ENCODE measurements at regions not wholly inside any gene's neighbourhood (a gene's known extent, or its start where the extent isn't known, plus 50 kb on each side); places are given as distances from the start of the nearest gene placed in this dataset.

- H3K9me3 ChIP-seq (ENCODE audit: low read depth, low read length) = no peaks in the 10 kb centered on the region
- no peak overlapping the region for H3K4me3 ChIP-seq
- no peak overlapping the region for H3K27ac ChIP-seq
- H3K36me3 ChIP-seq (ENCODE audit: insufficient read depth, low read length) = no peaks in the 10 kb centered on the region
- DNase-seq (ENCODE audit: low read depth, low spot score) = no peak
- no peak overlapping the region for H3K9ac ChIP-seq (ENCODE audit: insufficient read length)
- TF ChIP-seq FOXP2 (optimal IDR thresholded peaks at IDR 0.05; ENCODE audit: control extremely low read depth, extremely low read length, insufficient read depth) = no peak
Measured at GRCh38 chr6:112760831-112761230, 413.7 kb downstream of the RFPL4B start.

DNA sequence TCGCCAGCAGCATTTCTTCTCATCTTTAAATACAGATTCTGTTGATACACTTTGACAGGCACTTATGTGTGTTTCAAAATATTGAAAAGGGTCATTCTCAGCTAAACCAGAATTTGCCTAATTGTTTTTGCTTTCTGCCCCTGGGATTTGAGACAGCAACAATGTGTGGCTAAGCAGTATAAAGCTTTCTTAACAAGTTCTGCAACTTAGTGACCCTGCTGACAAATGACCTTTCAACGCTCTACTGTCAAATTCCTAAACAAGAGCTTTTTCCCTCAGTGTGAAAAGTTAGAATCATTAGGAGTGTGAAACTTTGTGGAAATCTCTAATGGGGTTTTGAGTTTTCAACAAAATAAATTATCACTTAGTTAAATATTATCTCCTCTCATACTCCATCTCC is 414.6 kb downstream of the RFPL4B start:
- TF ChIP-seq POLR2AphosphoS5 (IDR thresholded peaks at IDR 0.05; ENCODE audit: borderline replicate concordance, low read depth, low read length) = no peak
- TF ChIP-seq EZH2 (IDR thresholded peaks at IDR 0.05) = no peak
- no peak for TF ChIP-seq FOXP2 (optimal IDR thresholded peaks at IDR 0.05; ENCODE audit: control extremely low read depth, extremely low read length, insufficient read depth)
- Histone ChIP-seq H3K9ac (ENCODE audit: insufficient read length) (no peak overlapping the region), H3K36me3 (ENCODE audit: insufficient read depth, low read length) (no peaks in the 10 kb centered on the region), H3K9me3 (ENCODE audit: low read depth, low read length) (no peaks in the 10 kb centered on the region), H3K27ac (no peak overlapping the region), H3K4me3 (no peak overlapping the region)
- DNase-seq (ENCODE audit: low read depth, low spot score) = no peak

DNA sequence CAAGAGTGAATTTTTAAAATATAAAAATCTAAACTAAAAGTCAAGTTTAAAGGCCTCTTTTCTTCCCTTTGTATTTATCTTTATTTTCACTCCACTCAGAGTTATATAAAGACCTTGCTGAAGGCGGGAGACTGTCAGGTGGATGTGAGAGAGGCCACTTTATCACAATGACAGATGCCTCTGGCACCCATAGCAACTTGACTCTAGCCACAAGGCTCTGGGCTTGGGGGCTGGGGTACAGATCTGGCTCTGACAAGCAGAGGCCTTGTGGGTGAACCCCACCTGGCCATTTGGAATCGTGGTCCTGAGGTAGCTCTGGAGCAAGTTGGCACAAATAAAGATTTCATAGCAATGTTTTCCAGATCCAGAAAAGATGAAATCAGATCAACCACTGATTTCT is 417.2 kb downstream of the RFPL4B start:
- Histone ChIP-seq H3K9me3 (ENCODE audit: low read depth, low read length) (no peaks in the 10 kb centered on the region), H3K27ac (no peak overlapping the region), H3K36me3 (ENCODE audit: insufficient read depth, low read length) (no peaks in the 10 kb centered on the region), H3K4me3 (no peak overlapping the region), H3K9ac (ENCODE audit: insufficient read length) (no peak overlapping the region)
- no peak for DNase-seq (ENCODE audit: low read depth, low spot score)
- TF ChIP-seq POLR2AphosphoS5 (IDR thresholded peaks at IDR 0.05; ENCODE audit: borderline replicate concordance, low read depth, low read length) = no peak
- no peak for TF ChIP-seq EZH2 (IDR thresholded peaks at IDR 0.05)
- TF ChIP-seq FOXP2 (optimal IDR thresholded peaks at IDR 0.05; ENCODE audit: control extremely low read depth, extremely low read length, insufficient read depth) = no peak

DNA sequence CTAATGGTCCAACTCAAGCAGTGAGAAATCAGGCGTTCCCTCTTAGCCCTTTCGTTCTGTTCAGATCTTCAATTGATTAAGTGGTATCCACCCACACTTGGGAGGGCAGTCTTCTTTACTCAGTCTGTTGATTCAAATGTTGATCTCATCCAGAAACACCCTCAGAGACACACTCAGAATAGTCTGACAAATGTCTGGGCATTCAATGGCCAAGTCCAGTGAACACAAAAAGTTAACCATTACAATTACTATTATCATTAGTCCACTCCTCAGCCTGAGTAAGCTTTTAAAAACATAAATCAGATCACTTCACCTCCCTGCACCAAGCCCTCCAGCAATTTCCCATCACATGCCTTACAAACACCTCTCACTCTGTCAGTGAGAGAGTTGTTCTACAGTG is 423.2 kb downstream of the RFPL4B start:
- Histone ChIP-seq H3K9me3 (ENCODE audit: low read depth, low read length) (no peaks in the 10 kb centered on the region), H3K4me3 (no peak overlapping the region), H3K27ac (no peak overlapping the region), H3K9ac (ENCODE audit: insufficient read length) (no peak overlapping the region), H3K36me3 (ENCODE audit: insufficient read depth, low read length) (no peaks in the 10 kb centered on the region)
- no peak for DNase-seq (ENCODE audit: low read depth, low spot score)
- no peak for TF ChIP-seq FOXP2 (optimal IDR thresholded peaks at IDR 0.05; ENCODE audit: control extremely low read depth, extremely low read length, insufficient read depth)
- no peak for TF ChIP-seq POLR2AphosphoS5 (IDR thresholded peaks at IDR 0.05; ENCODE audit: borderline replicate concordance, low read depth, low read length)
- no peak for TF ChIP-seq EZH2 (IDR thresholded peaks at IDR 0.05)

DNA sequence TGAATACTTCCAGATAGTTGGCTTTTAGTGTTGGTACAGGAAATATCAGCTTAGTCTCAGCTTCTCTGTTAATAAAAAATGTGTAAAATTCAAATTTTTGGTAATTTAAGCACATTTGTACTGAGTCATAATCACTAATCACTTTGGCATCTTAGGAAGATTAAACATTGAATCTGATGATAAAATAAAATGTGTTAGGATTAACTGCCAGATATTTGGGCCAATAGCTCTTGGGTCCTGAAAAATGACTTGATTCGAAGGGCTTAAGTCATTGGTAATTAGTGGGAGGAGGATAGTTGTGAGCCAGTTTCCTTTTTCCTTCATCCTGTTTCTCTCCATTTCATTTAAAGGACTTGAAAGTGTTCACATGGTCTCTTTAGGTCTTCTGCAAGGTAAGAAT is 426.1 kb downstream of the RFPL4B start:
- Histone ChIP-seq H3K4me3 (no peak overlapping the region), H3K9ac (ENCODE audit: insufficient read length) (no peak overlapping the region), H3K9me3 (ENCODE audit: low read depth, low read length) (no peaks in the 10 kb centered on the region), H3K36me3 (ENCODE audit: insufficient read depth, low read length) (no peaks in the 10 kb centered on the region), H3K27ac (no peak overlapping the region)
- no peak for DNase-seq (ENCODE audit: low read depth, low spot score)
- no peak for TF ChIP-seq POLR2AphosphoS5 (IDR thresholded peaks at IDR 0.05; ENCODE audit: borderline replicate concordance, low read depth, low read length)
- no peak for TF ChIP-seq FOXP2 (optimal IDR thresholded peaks at IDR 0.05; ENCODE audit: control extremely low read depth, extremely low read length, insufficient read depth)
- TF ChIP-seq EZH2 (IDR thresholded peaks at IDR 0.05) = no peak

DNA sequence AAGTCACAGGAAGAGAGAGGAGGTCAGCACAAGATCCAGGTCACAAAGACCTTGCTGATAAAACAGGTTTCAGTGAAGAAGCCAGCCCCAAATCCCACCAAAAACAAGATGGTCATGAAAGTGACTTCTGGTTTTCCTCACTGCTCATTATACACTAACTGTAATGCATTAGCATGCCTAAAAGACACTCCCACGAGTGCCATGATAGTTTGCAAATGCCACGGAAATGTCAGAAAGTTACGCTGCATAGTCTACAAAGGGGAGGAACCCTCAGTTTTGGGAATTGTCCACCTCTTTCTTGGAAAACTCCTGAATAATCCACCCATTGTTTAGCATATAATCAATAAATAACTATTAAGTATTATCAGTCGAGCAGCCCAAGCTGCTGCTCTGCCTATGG is 427.2 kb downstream of the RFPL4B start:
- Histone ChIP-seq H3K36me3 (ENCODE audit: insufficient read depth, low read length) (no peaks in the 10 kb centered on the region), H3K9me3 (ENCODE audit: low read depth, low read length) (no peaks in the 10 kb centered on the region), H3K4me3 (no peak overlapping the region), H3K9ac (ENCODE audit: insufficient read length) (no peak overlapping the region), H3K27ac (no peak overlapping the region)
- DNase-seq (ENCODE audit: low read depth, low spot score) = no peak
- no peak for TF ChIP-seq FOXP2 (optimal IDR thresholded peaks at IDR 0.05; ENCODE audit: control extremely low read depth, extremely low read length, insufficient read depth)
- no peak for TF ChIP-seq EZH2 (IDR thresholded peaks at IDR 0.05)
- no peak for TF ChIP-seq POLR2AphosphoS5 (IDR thresholded peaks at IDR 0.05; ENCODE audit: borderline replicate concordance, low read depth, low read length)

DNA sequence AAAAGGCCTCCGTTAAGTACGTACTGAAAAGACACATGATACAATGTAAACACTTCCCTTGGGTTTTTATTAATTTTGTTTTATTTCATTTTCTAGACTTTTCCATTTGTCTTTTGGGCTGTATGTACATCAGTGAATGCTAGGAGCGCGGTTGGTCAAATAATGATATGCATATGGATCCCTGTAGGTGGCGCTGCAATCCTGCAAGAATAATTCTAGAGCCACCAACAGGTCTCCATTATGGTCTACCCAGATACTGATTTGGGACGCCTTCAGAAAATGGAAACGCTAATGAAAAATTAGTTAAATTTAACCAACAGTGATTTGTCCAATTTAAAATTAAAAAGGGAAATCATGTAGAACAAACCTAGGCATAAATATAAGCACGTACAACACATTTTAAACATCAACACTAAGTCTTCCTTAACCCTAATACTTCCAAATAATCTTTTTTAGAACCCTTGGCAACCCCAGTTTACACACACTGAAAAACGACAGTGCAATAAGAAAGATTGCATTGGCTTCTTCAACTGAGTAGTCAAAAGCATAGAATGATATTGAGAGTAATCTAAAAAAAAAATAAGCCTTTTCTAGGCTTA is 433.5 kb downstream of the RFPL4B start:
- Histone ChIP-seq H3K9me3 (ENCODE audit: low read depth, low read length) (no peaks in the 10 kb centered on the region), H3K27ac (no peak overlapping the region), H3K36me3 (ENCODE audit: insufficient read depth, low read length) (no peaks in the 10 kb centered on the region), H3K4me3 (0 out of 2 replicates have a peak overlapping the region, but pooled peaks have one; percentile 38), H3K9ac (ENCODE audit: insufficient read length) (no peak overlapping the region)
- TF ChIP-seq FOXP2 (optimal IDR thresholded peaks at IDR 0.05; ENCODE audit: control extremely low read depth, extremely low read length, insufficient read depth) (no peak), POLR2AphosphoS5 (IDR thresholded peaks at IDR 0.05; ENCODE audit: borderline replicate concordance, low read depth, low read length) (no peak), EZH2 (IDR thresholded peaks at IDR 0.05) (no peak)
- DNase-seq (ENCODE audit: low read depth, low spot score) = peak; percentile 56

DNA sequence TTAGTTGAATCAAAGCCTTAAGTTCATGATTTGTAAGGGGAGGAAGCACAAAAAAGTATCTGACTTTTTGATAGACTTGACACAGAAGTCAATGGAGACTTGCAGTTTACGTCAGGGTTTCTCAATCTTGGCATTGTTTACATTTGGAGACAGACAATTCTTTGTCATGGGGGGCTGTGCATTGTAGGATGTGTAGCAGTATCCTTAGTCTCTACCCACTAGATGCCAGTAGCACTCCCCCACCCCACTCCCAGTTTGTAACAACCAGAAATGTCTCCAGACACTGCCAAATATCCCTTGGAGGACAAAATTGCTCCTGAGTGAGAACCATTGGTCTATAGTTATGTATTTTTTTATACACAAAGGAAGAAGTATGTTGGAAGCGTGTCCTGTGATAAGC is 434.1 kb downstream of the RFPL4B start:
- H3K9ac ChIP-seq (ENCODE audit: insufficient read length) = no peak overlapping the region
- no peaks in the 10 kb centered on the region for H3K9me3 ChIP-seq (ENCODE audit: low read depth, low read length)
- TF ChIP-seq EZH2 (IDR thresholded peaks at IDR 0.05) = no peak
- no peaks in the 10 kb centered on the region for H3K36me3 ChIP-seq (ENCODE audit: insufficient read depth, low read length)
- DNase-seq (ENCODE audit: low read depth, low spot score) = no peak
- no peak overlapping the region for H3K4me3 ChIP-seq
- no peak overlapping the region for H3K27ac ChIP-seq

DNA sequence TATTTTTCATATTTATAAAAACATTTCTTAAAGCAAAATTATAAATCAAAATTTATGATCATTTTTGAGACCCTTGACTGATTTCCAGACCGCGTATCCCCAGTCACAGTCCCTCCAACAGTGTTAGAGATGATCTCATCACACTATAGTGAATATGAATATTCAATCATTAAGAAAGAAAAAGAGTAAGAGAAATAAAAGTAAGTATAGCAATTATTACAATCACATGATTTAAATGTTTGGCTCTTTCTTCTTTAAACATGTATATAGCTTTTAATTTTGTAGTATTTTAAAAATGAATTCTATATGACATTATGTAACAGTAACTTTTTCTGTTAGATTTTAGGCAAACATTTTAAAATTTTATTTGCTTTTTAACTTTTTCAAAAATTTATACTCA is 438.3 kb downstream of the RFPL4B start:
- H3K9me3 ChIP-seq (ENCODE audit: low read depth, low read length) = no peaks in the 10 kb centered on the region
- no peaks in the 10 kb centered on the region for H3K36me3 ChIP-seq (ENCODE audit: insufficient read depth, low read length)
- no peak for TF ChIP-seq FOXP2 (optimal IDR thresholded peaks at IDR 0.05; ENCODE audit: control extremely low read depth, extremely low read length, insufficient read depth)
- no peak overlapping the region for H3K4me3 ChIP-seq
- H3K27ac ChIP-seq = no peak overlapping the region
- H3K9ac ChIP-seq (ENCODE audit: insufficient read length) = no peak overlapping the region
- DNase-seq (ENCODE audit: low read depth, low spot score) = no peak

Data from SK-N-MC (cell line).